ENCODE measurements at regions not wholly inside any gene's neighbourhood (a gene's known extent, or its start where the extent isn't known, plus 50 kb on each side); places are given as distances from the start of the nearest gene placed in this dataset.

GRCh38 chr18:57991552-57991951 is 52.5 kb upstream of the NEDD4L start:
- DNase-seq (ENCODE audit: low read depth): no peak

DNA sequence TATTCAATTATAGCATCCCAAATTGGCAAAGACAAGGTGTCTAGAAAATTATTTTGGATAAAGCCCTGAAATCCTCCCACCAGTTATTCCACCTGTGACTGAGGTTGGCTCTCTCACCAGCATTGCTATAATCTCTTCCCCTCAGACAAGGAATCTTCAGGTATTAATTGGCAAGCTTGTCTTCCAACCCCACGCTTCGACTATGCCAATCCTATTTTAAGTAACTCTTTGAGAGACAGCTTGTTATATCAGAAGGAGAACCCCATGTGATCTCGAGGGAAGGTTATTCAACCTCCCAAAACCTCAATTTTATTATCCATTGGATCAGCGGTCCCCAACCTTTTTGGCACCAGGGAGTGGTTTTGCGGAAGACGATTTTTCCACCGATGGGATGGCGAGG is 54.5 kb upstream of the NEDD4L start:
- no peak for DNase-seq (ENCODE audit: low read depth)

DNA sequence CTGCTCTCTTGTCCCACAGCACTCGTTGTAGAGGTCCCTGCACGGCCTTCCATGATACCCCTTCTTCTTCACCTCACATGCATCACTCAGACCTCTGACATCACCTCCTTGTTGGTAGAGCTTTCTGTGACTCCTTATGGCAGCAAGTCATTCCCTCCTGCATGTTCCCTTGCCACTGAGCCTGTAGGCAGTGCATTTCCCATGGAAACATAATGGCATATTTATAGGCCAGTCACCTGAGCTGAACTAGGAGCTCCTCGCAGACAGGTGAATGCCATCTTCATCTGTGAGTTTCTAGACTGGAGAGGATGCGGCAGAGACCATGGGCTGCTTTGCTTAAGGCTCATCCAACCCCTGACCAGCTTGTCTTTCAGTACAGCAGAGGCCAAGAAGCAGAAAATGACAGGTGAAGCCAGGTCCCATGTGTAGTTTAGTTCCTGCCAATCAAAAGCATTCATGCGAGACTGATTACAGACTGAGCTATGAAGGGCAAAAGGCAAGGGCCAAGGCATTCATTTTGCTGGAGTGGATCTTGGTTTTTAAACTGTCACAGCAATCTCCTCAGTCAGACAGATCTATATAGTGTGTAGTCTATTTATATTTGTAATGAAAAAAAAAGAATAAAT is 59.4 kb upstream of the NEDD4L start:
- DNase-seq (ENCODE audit: low read depth): no peak

GRCh38 chr18:57983965-57984364 is 60.1 kb upstream of the NEDD4L start:
- DNase-seq (ENCODE audit: low read depth): no peak

GRCh38 chr18:57983472-57983871 is 60.6 kb upstream of the NEDD4L start:
- DNase-seq (ENCODE audit: low read depth): no peak

DNA sequence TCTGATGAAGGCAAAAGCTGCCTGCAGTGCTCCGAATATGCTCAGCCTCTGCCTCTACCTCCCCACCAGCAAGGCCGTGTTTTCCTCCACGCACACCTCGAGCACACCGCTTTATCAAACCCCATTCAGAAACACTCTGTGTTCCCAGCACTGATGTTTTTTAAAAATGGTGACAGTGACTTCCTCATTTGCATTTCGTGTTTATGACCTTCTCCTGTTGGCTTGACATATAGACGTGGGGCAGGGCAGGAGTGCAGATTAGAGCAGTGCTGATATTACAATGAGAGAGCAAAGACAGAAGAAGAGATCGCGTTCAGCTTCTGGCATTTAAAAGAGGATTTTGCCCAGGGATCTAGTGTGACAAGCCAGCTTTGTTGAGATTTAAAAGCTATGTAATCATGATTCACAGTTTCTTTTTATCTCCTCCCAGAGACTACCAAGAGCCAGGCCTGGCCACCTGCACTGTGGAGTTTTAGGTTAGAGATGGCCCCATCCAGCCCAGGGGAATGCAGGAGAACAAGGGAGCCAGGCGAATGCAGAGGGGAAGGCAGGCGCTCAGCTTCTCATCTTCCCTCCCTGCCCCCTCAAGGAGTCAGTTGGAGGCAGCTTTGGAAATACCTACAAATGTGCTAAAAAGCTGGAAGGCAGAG is 61.5 kb upstream of the NEDD4L start:
- no peak for DNase-seq (ENCODE audit: low read depth)

DNA sequence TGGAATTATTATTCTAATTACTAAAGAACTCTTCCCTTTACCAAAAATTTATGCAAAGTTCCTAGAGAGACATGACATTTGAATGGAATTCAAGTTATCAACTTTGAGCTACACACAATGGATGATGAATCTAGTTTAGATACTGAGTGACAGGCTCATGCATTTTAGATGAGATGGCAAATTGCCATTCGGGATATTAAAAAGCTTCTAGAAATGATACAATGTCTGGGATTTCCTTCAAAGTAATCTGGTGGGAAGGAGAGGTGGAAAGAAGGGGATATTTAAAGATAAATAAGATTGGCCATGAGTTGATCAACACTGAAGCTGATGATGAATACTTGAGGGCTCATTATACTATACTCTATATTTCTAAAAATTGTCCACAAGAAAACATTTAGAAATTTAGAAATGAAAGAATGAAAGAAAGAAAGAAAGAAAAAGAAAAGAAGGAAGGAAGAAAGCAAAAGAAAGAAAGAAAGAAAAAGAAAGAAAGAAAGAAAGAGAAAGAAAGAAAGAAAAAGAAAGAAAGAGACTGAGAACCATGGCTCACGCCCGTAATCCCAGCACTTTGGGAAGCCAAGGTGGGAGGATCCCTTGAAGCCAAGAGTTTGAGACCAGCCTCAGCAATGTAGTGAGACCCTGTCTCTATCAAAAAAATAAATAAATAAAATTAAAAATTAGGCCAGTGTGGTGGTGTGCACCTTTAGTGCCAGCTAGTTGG is 62.6 kb upstream of the NEDD4L start:
- no peak for DNase-seq (ENCODE audit: low read depth)

- DNase-seq (ENCODE audit: low read depth): no peak
Measured at GRCh38 chr18:57980573-57981307, 63.3 kb upstream of the NEDD4L start.

DNA sequence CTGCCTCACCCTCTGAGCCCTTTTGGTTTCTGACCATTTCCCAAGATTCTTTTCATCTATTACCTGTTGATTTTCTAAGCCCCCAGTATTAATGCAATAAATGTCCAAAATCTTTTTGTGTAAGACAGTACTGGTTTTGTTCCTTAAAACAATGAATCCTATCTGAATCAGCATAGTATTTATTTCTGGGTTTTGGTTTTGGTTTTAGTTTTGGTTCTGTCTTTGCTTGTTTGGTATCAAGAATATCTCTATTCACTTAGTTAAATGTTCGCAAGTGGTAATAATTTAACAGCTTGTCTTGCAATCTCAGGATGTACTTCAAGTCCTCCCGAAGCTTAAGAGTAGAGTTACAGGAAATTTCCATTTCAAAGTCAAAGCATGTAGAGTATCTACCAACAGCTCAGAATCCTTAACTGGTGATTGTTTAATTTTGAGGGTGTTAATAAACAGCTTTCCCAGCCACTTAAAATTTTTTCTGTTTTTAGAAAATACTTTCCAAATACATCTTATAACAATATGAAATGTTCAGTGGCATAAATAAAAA is 67.7 kb upstream of the NEDD4L start:
- DNase-seq (ENCODE audit: low read depth): no peak

DNA sequence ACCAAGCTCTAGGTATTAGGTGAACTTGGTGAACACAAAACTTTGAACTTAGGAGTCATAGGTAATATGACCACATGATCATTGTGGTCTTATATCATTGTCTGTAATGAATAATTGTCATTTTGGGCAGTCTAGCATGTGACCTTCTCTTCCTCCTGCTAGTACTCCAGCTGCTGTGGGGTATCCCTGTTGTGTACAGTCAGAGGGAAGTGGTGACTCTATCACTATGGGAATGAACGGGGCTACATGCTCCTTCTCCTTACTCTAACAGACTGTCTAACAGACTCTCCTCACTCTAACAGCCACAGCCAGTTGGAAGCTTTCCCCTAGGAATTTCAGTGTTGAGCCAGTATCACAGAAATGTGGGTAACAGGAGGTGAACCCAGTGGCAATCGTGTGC is 68.2 kb upstream of the NEDD4L start:
- no peak for DNase-seq (ENCODE audit: low read depth)

- DNase-seq (ENCODE audit: low read depth): no peak
Measured at GRCh38 chr18:57974585-57975265, 69.3 kb upstream of the NEDD4L start.

GRCh38 chr18:57973889-57974288 is 70.1 kb upstream of the NEDD4L start:
- DNase-seq (ENCODE audit: low read depth): no peak

- DNase-seq (ENCODE audit: low read depth): no peak
Measured at GRCh38 chr18:57970356-57971095, 73.5 kb upstream of the NEDD4L start.

DNA sequence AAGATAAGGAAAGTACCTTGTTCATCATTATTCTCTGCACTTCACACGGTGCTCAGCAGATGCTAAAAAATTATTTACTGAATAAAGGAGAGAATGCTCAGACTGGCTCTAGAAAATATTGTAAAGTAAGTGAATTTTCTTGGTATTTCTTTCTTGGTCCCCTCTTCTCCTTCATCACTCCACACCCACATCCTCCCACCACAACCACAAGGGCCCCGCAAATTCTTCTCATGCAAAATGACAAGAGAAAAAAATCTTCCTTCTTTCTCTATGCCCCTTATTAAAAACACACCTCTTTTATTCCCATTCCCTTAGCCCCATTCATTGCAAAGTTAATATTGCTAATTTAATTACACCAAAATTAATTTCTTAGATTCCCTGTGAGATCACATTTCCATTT is 74.2 kb upstream of the NEDD4L start:
- DNase-seq (ENCODE audit: low read depth): no peak

- DNase-seq (ENCODE audit: low read depth): no peak
Measured at GRCh38 chr18:57965246-57965645, 78.8 kb upstream of the NEDD4L start.

DNA sequence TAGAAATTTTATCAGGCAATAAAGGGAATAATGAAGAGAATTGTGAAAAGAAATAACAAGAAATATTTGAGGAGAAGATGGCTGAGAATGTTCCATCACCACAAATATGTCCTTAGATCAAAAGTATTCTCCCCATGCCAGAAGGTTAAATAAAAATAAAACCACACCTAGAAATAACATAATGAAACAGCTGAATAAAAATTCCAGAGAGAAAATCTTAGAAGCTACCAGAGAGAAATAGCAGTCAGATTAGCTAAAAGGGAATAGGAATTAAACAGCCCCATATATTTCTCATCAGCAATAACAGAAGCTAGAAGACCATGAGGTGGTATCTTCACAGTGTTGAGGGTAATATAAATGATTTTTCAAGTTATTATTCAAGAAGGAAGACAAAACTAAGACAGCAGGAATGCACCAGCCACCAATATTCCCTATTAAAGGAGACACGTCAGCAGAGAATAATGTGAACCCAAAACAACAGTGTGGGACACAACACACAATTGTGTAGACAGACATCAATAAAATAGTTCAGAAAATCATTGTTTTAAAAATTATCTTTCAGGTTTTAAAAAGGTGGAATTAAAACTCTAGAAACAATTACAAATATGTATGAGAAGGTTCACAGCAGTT is 82.0 kb upstream of the NEDD4L start:
- no peak for DNase-seq (ENCODE audit: low read depth)

DNA sequence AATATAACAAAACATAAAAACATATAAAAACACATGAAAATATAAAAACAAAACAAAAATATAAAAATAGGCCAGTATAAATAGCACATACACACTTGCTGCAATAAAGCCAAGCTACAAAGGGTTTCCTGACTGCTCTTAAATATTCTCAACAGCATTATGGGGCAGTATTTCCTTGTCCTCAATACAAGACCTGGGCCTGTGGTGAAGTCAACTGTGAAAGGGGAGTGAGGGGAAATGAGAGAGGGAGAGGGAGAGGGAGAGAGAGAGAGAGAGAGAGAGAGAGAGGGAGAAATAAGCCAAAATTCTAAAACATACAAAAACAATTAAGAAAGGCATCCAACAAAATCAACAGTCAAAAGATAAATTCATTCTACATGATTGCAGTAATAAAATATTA is 82.6 kb upstream of the NEDD4L start:
- DNase-seq (ENCODE audit: low read depth): no peak

GRCh38 chr18:57959278-57959677 is 84.7 kb upstream of the NEDD4L start:
- no peak for DNase-seq (ENCODE audit: low read depth)

DNA sequence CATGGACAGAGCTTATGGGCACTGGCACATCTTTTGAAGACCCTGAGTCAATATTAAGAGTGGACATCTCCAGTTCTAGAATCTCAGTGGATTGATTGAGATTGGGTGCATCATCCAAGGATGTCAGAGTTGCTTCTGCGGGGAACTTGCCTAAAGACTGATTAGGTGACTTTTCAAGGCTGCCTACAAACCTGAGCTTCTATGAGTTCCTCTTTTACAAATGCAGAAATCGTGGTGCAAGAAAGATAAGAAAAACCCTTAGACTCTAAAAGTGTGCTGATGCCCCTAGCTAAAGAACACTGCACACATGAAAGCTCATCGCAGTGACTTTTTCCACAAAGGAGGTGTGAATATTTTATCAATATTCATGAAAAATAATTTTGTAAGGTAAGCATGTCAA is 86.8 kb upstream of the NEDD4L start:
- no peak for DNase-seq (ENCODE audit: low read depth)

DNA sequence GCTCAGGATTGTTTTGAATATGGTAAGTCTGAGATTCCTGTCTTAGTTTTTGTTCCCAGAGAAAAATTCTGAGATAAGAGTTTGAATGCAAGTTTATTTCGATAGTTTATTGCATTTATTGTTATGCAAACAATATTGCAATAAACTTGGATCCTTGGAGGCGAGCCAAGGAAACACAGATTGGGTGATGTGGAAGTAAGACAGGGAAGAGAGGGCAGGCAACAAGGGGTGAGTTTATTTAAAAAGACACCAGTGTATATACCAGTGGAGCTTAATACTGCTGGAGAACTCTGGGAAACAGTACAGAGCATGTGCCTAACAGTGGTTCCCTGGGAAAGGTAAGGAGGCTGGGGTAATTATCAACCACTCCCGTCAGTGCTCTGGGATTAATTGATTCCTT is 87.5 kb upstream of the NEDD4L start:
- DNase-seq (ENCODE audit: low read depth): no peak

GRCh38 chr18:57954935-57955334 is 89.1 kb upstream of the NEDD4L start:
- no peak for DNase-seq (ENCODE audit: low read depth)

Data from HS-27A (cell line).